HUES48 (cell line): ENCODE measurements at regions not wholly inside any gene's neighbourhood (a gene's known extent, or its start where the extent isn't known, plus 50 kb on each side); places are given as distances from the start of the nearest gene placed in this dataset.

Source experiments
- H3K27ac ChIP-seq: one replicate; pipeline ENCODE4 v1.7.0; 2013; ENCODE audit warnings: low read depth, low read length, inconsistent platforms
- H3K27me3 ChIP-seq: 2 replicates; pipeline ENCODE4 v1.6.1; 2013; ENCODE audit warnings: mild to moderate bottlenecking, low read length; ENCODE audit not compliant: control insufficient read depth, insufficient read depth
- H3K36me3 ChIP-seq: 2 replicates; pipeline ENCODE4 v1.6.1; 2013; ENCODE audit warnings: low read length; ENCODE audit not compliant: control insufficient read depth, insufficient read depth
- H3K4me1 ChIP-seq: 2 replicates; pipeline ENCODE4 v1.6.1; 2013; ENCODE audit warnings: mild to moderate bottlenecking, low read length; ENCODE audit not compliant: control insufficient read depth, insufficient read depth
- H3K4me3 ChIP-seq: 2 replicates; pipeline ENCODE4 v1.5.1; 2013; ENCODE audit warnings: mild to moderate bottlenecking, low read depth, low read length
- H3K9ac ChIP-seq: 2 replicates; pipeline ENCODE4 v1.6.1; 2013; ENCODE audit warnings: mild to moderate bottlenecking, low read depth, low read length, moderate library complexity
- H3K9me3 ChIP-seq: 2 replicates; pipeline ENCODE4 v1.6.1; 2013; ENCODE audit warnings: low read length; ENCODE audit not compliant: control insufficient read depth, insufficient read depth

DNA sequence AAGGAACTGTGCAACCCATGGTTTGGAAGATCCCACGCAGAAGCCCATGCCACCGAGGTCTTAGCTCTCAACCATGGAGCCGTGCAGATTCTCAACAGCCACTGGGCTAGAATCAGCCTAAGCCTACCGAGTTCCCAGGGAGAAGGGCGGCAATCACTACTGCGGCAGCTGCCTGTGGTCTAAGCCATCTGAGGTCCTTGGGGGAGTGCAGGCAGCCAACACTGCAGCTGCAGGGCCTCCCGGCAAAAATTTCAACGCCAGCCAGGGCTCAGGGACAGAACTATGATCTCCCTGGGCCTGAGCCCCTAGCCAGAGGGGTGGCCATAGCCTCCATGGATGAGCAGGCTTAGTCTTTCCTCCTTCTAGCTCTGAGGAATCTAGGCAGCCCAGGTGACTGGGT lies 156.8 kb upstream of the CLEC14A start:
- no peaks in the 10 kb centered on the region for H3K36me3 ChIP-seq
- H3K9me3 ChIP-seq: no peaks in the 10 kb centered on the region
- no peaks in the 10 kb centered on the region for H3K27me3 ChIP-seq
- no peak overlapping the region for H3K9ac ChIP-seq
- H3K4me1 ChIP-seq: no peaks in the 10 kb centered on the region
- H3K4me3 ChIP-seq: no peak overlapping the region
- no peak overlapping the region for H3K27ac ChIP-seq

DNA sequence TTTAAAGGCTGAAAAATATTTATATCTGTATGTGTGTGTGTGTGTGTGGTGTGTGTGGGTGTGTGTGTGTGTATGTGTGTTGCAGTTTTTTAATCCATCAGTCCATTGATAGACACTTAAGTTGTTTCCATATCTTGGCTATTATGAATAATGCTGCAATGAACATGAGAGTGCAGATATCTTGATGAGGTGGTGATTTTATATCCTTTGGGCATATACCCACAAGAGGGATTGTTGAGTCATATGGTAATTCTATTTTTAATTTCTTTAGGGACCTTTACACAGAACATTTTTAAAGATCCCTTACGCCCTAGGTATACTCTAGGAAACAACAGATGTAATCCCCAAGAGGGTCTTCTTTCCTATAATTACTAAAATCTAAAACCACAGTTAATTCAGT lies 154.5 kb upstream of the CLEC14A start:
- Histone ChIP-seq H3K9ac (no peak overlapping the region), H3K36me3 (no peaks in the 10 kb centered on the region), H3K9me3 (no peaks in the 10 kb centered on the region), H3K27me3 (no peaks in the 10 kb centered on the region), H3K27ac (no peak overlapping the region), H3K4me1 (no peaks in the 10 kb centered on the region), H3K4me3 (no peak overlapping the region)

DNA sequence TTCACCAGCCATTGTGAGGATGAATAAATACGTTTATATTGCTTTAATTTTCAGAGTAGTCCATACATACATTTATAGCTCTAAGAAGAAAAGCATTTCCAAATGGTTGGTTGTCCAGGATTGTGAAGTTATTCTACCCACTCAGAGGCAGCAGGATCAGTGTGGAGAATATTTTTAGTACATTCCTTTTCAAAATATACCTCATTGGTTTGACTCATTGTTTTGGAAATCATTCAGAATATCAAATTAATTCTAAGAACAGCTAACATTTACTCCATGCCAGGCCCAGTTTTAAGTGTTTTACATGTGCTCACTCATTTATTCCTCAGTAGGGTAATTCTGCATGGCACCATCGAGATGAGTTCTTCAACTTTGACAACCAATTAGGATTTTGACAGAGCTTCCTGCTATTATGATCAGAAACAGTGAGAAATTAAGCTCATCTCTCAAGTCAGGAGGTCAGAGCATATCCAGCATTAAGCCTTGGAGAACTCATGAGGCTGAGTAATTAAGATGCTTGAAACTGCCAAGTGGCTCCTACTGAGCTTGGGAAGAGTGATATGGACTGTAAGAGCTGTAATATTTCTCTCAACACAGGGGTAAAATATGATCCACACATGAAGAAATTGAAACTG lies 153.3 kb upstream of the CLEC14A start:
- no peak overlapping the region for H3K27ac ChIP-seq
- no peak overlapping the region for H3K4me3 ChIP-seq
- H3K9me3 ChIP-seq: no peaks in the 10 kb centered on the region
- no peaks in the 10 kb centered on the region for H3K27me3 ChIP-seq
- H3K36me3 ChIP-seq: no peaks in the 10 kb centered on the region
- no peaks in the 10 kb centered on the region for H3K4me1 ChIP-seq
- H3K9ac ChIP-seq: no peak overlapping the region

DNA sequence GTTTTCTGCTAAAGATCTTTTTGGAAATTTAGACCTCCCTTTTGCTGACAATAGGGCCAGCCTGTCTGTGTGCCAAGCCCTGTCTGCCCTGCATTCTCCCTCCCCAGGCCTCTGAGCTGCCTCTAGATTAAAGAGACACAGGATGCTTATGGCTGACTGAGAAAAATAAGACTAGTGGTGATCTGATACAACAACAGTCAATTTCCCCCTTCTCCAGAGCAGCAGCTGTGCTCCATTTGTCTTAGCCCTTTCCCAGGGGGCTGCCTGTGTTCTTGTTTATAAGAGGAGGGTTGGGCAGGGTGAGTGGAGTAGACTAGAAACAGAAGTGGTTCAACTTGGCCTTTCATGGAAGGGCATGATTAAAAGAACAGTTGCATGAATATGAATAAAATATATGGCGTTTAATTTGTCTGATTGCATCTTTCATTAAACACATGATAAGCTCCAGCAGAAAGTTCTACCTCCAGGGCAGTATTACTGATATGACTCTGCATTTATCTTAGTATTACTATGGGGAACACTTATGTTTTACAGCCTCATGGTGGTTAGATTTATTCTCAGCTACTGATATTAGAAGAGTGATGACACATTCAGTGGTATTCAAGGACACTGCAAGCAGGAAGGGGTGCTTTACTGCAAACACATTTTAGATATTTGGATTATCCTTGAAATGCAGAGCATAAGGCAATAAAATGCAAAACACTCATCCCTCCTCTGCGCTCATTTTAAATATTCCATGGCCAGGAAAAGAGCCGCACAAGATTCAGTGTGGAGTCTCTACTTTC lies 150.2 kb upstream of the CLEC14A start:
- Histone ChIP-seq H3K27me3 (no peaks in the 10 kb centered on the region), H3K36me3 (no peaks in the 10 kb centered on the region), H3K4me1 (no peaks in the 10 kb centered on the region; the same call in 1 of the 2 replicates), H3K9me3 (no peaks in the 10 kb centered on the region), H3K27ac (no peak overlapping the region), H3K4me3 (no peak overlapping the region), H3K9ac (no peak overlapping the region)

DNA sequence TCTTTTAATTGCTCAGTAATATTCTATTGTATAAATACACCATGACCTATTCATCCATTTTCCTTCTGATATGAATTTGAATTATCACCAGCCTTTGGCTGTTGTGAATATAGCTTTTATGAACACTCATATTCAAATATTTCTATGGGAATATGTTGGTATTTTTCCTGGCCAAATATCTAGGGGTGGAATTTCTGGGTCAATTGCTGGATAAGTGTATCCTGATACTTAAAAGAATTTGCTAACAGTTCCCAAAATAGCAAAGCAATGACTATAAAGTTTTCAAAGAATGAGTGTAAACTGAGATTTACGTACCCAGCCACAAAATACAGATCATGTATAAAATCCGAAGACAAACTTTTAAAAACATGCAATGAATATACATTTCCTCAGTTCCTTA lies 148.7 kb upstream of the CLEC14A start:
- H3K4me3 ChIP-seq: no peak overlapping the region
- no peaks in the 10 kb centered on the region for H3K36me3 ChIP-seq
- H3K27ac ChIP-seq: no peak overlapping the region
- H3K9me3 ChIP-seq: no peaks in the 10 kb centered on the region
- H3K4me1 ChIP-seq: no peaks in the 10 kb centered on the region; the same call in 1 of the 2 replicates
- no peaks in the 10 kb centered on the region for H3K27me3 ChIP-seq
- H3K9ac ChIP-seq: no peak overlapping the region

DNA sequence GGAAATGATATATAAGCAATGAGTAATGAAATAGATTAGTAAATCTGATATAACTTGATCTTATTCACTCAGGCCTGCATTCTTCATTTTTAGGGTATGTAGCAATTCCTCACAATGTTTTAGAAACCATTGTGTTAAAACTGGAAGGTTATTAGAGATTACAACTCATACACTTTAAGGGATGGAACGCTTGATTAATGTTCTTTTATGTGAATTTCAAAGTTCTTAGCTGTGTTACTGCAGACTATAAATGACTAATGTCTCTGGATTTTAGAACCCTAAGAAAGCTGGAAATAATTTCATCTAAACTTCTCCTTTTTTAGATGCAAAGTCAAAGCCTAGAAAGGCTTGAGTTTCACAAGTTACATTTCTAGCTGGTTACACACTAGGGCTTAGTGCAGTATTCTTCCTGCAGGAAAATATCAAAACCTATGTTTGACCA lies 148.2 kb upstream of the CLEC14A start:
- Histone ChIP-seq H3K9me3 (no peaks in the 10 kb centered on the region), H3K27ac (no peak overlapping the region), H3K9ac (no peak overlapping the region), H3K4me1 (no peaks in the 10 kb centered on the region; the same call in 1 of the 2 replicates), H3K4me3 (no peak overlapping the region), H3K27me3 (no peaks in the 10 kb centered on the region), H3K36me3 (no peaks in the 10 kb centered on the region)

DNA sequence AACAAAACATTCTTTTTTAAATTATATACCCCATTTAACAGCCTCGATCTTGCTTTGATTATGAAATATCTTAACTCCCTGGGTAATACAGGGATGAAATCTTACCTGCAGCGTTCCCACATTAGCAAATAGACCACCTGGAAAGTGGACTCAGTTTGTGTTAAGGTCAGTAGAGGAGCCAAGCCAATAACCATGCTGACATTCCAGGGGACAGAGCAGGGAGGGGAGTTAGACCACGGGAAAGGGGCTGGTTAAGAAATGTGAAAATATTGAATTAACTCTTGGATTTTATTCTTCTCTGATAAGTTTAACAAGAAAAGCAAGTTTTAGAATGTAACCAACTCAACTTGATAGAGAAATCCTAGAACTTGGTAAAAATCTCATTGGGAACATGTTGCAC lies 144.9 kb upstream of the CLEC14A start:
- Histone ChIP-seq H3K9me3 (no peaks in the 10 kb centered on the region), H3K27ac (no peak overlapping the region), H3K36me3 (no peaks in the 10 kb centered on the region), H3K4me1 (no peaks in the 10 kb centered on the region; the same call in 1 of the 2 replicates), H3K27me3 (no peaks in the 10 kb centered on the region), H3K9ac (no peak overlapping the region), H3K4me3 (no peak overlapping the region)

DNA sequence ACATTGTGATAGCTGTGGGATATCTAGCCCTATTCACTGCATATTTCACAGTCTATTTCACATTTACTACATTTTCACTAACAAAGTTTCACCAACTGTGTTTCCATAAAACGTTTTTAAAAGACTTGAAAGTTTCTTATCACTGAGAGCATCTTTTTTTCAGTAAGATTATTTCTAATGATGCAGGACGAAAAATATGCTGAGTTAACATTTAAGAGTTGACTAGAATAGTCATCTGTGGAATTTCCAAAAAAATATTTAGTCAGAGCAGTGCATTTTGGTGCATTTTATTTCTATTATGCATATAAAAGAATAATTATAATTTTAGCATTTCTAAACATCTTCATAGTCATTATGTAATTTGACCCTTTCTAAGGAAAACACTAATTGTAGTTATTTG lies 143.8 kb upstream of the CLEC14A start:
- H3K27ac ChIP-seq: no peak overlapping the region
- no peaks in the 10 kb centered on the region; the same call in 1 of the 2 replicates for H3K4me1 ChIP-seq

DNA sequence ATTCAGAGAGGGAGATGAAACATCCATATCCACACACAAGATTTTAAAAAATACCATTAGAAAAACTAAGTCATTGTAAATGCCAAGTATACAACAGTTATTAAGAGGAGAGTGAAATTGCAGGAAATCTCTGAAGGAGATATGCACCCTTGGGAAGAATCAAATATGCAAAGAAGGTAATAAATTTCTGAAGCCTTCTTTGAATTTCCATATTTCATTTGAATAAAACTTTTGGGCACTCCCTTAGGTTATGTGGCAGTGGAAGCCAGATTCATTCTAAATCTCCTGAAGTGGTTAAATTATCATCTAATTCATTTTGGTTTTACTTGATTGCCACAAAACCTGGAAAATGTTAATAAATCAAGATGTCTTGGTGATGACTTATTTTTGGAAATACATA lies 138.9 kb upstream of the CLEC14A start:
- H3K9me3 ChIP-seq: no peaks in the 10 kb centered on the region
- H3K4me3 ChIP-seq: no peak overlapping the region
- H3K4me1 ChIP-seq: no peaks in the 10 kb centered on the region
- no peaks in the 10 kb centered on the region for H3K27me3 ChIP-seq
- H3K9ac ChIP-seq: no peak overlapping the region
- H3K36me3 ChIP-seq: no peaks in the 10 kb centered on the region
- H3K27ac ChIP-seq: no peak overlapping the region

More for the DNA sequence above, 143.8 kb upstream of the CLEC14A start:
- Histone ChIP-seq H3K36me3 (no peaks in the 10 kb centered on the region), H3K4me3 (no peak overlapping the region), H3K9me3 (no peaks in the 10 kb centered on the region), H3K9ac (no peak overlapping the region), H3K27me3 (no peaks in the 10 kb centered on the region)

DNA sequence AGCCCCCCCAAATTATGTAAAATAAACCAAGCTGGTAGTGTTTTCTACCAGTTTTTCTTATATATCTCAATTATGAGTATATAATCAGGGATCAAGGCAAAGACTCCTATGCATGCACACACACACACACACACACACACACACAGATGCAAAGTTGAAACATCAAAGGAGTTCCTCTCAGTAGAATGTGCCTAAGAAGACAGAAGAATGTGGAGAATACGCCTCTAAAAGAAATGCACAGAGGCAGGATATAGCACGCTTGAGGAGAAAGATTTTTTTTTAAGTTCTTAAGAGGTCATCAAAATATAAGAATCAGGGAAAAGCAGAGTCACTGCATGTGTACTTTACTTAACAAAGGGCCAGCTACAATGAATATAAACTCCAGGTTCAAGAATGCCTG lies 138.2 kb upstream of the CLEC14A start:
- H3K27me3 ChIP-seq: no peaks in the 10 kb centered on the region
- no peak overlapping the region for H3K27ac ChIP-seq
- no peaks in the 10 kb centered on the region for H3K4me1 ChIP-seq
- no peak overlapping the region for H3K9ac ChIP-seq
- H3K9me3 ChIP-seq: no peaks in the 10 kb centered on the region
- H3K36me3 ChIP-seq: no peaks in the 10 kb centered on the region
- no peak overlapping the region for H3K4me3 ChIP-seq

DNA sequence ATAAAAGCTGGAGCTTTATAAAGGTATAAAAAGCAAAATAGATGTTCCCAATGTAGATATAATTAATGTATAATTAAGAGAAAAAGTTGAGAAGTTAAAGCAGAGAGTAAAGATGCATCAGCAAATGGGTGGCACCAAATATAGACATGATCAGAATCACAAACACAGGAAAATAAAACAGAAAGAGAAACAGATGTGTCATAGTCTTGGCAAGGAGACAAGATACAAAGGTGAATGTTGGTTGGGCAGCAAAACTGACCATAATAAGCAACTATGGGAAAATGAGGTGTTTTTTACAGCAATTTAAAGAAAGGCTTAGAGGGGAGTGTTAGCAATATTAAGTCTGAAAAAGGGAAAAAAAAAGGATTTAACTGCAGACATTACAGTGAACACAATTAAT lies 135.4 kb upstream of the CLEC14A start:
- H3K9ac ChIP-seq: no peak overlapping the region
- H3K36me3 ChIP-seq: no peaks in the 10 kb centered on the region
- H3K9me3 ChIP-seq: no peaks in the 10 kb centered on the region
- H3K4me1 ChIP-seq: no peaks in the 10 kb centered on the region
- no peaks in the 10 kb centered on the region; the same call in 1 of the 2 replicates for H3K27me3 ChIP-seq
- H3K27ac ChIP-seq: no peak overlapping the region
- no peak overlapping the region for H3K4me3 ChIP-seq
